IMR-90 (cell line): ENCODE measurements at regions not wholly inside any gene's neighbourhood (a gene's known extent, or its start where the extent isn't known, plus 50 kb on each side); places are given as distances from the start of the nearest gene placed in this dataset.

Source experiments
- ATAC-seq: fragments of 200-7000 bp; cut with Tn5 transposase; 2 replicates; pipeline ENCODE4 v1.9.1; 2020; ENCODE audit warnings: low read depth, mild to moderate bottlenecking, moderate library complexity
- BruUV-seq: library from RNA; stranded (reverse); fragments of 400-500 nt; replicated peaks from 2 replicates; lab custom pipeline; 2021; lab: Mats Ljungman, UMichigan
- CTCF ChIA-PET: fragments of 300-600 bp; formaldehyde crosslinking; extraction: SDS; loops from one replicate; lab custom pipeline; 2021; ENCODE audit warnings: antibody characterized with exemption; lab: Yijun Ruan, JAX
- POLR2A ChIA-PET: fragments of 300-600 bp; sonication (Branson Sonifier 250); formaldehyde crosslinking; loops from one replicate; lab custom pipeline; 2022; ENCODE audit warnings: antibody characterized with exemption; ENCODE audit not compliant: unreplicated experiment; lab: Charles Lee
- DNase-seq: peaks from one replicate; pipeline ENCODE4 v3.0.0; 2013
- H2AFZ ChIP-seq: replicated peaks from 2 replicates; pipeline ENCODE3; 2013; ENCODE audit warnings: low read length, mild to moderate bottlenecking; ENCODE audit not compliant: poor library complexity
- H2AK5ac ChIP-seq: 2 replicates; pipeline ENCODE4 v1.6.1; 2013; ENCODE audit warnings: low read depth, low read length, inconsistent platforms
- H2AK9ac ChIP-seq: replicated peaks from 2 replicates; pipeline ENCODE3; 2013; ENCODE audit warnings: mild to moderate bottlenecking, low read depth, low read length, moderate library complexity; ENCODE audit not compliant: poor library complexity
- H2BK120ac ChIP-seq: 2 replicates; pipeline ENCODE4 v1.6.1; 2013; ENCODE audit warnings: low read depth, low read length, inconsistent platforms
- H2BK15ac ChIP-seq: 3 replicates; pipeline ENCODE4 v1.6.1; 2013; ENCODE audit warnings: low read depth, low read length, inconsistent platforms
- H2BK20ac ChIP-seq: 2 replicates; pipeline ENCODE4 v1.6.1; 2013; ENCODE audit warnings: low read depth, mild to moderate bottlenecking, inconsistent platforms, low read length, moderate library complexity
- H2BK5ac ChIP-seq: 2 replicates; pipeline ENCODE4 v1.6.1; 2013; ENCODE audit warnings: mild to moderate bottlenecking, low read depth, low read length, inconsistent platforms; ENCODE audit not compliant: poor library complexity, severe bottlenecking
- H3K14ac ChIP-seq: replicated peaks from 2 replicates; pipeline ENCODE4 v1.6.1; 2013; ENCODE audit warnings: low read depth, low read length, inconsistent platforms
- H3K18ac ChIP-seq: 2 replicates; pipeline ENCODE4 v1.6.1; 2013; ENCODE audit warnings: low read depth, low read length, control low read depth
- H3K23ac ChIP-seq: 2 replicates; pipeline ENCODE4 v1.6.1; 2013; ENCODE audit warnings: low read depth, low read length, inconsistent platforms
- H3K27ac ChIP-seq: 2 replicates; pipeline ENCODE4 v1.5.1; 2013; ENCODE audit warnings: mild to moderate bottlenecking, control low read depth, low read length; ENCODE audit not compliant: insufficient read depth
- H3K27me3 ChIP-seq: 2 replicates; pipeline ENCODE4 v1.6.1; 2013; ENCODE audit warnings: low read length; ENCODE audit not compliant: control insufficient read depth, insufficient read depth
- H3K36me3 ChIP-seq: 2 replicates; pipeline ENCODE4 v1.6.1; 2013; ENCODE audit warnings: low read length, mixed read lengths; ENCODE audit not compliant: control insufficient read depth, insufficient read depth
- H3K4ac ChIP-seq: 2 replicates; pipeline ENCODE4 v1.6.1; 2013; ENCODE audit warnings: low read depth, low read length, inconsistent platforms
- H3K4me1 ChIP-seq: 2 replicates; pipeline ENCODE4 v1.6.1; 2013; ENCODE audit warnings: low read length, mixed read lengths; ENCODE audit not compliant: control insufficient read depth, insufficient read depth
- H3K4me2 ChIP-seq: 2 replicates; pipeline ENCODE4 v1.6.1; 2013; ENCODE audit warnings: low read depth, mild to moderate bottlenecking, control low read depth, low read length, moderate library complexity
- H3K4me3 ChIP-seq: 2 replicates; pipeline ENCODE4 v1.5.1; 2013; ENCODE audit warnings: low read depth, mild to moderate bottlenecking, control low read depth, low read length, moderate library complexity; ENCODE audit not compliant: insufficient read depth
- H3K56ac ChIP-seq: 2 replicates; pipeline ENCODE4 v1.6.1; 2013; ENCODE audit warnings: low read length, inconsistent platforms; ENCODE audit not compliant: insufficient read depth; ENCODE audit errors: extremely low read depth
- H3K79me1 ChIP-seq, 2 experiments: 2 replicates each; pipeline ENCODE4 v1.6.1; 2013; ENCODE audit warnings: low read length in 2 of 2, inconsistent platforms in 1 of 2, low read depth in 1 of 2
- H3K9ac ChIP-seq: 2 replicates; pipeline ENCODE4 v1.6.1; 2013; ENCODE audit warnings: low read depth, low read length, control low read depth
- H3K9me1 ChIP-seq: 2 replicates; pipeline ENCODE4 v1.6.1; 2013; ENCODE audit warnings: low read length, inconsistent platforms; ENCODE audit not compliant: insufficient read depth
- H3K9me3 ChIP-seq: 2 replicates; pipeline ENCODE4 v1.6.1; 2013; ENCODE audit warnings: low read length; ENCODE audit not compliant: control insufficient read depth, insufficient read depth
- H4K20me1 ChIP-seq: 2 replicates; pipeline ENCODE4 v1.6.1; 2013; ENCODE audit warnings: low read length, inconsistent platforms; ENCODE audit not compliant: insufficient read depth
- H4K5ac ChIP-seq: 2 replicates; pipeline ENCODE4 v1.6.1; 2013; ENCODE audit warnings: mild to moderate bottlenecking, low read depth, low read length, control low read depth
- H4K8ac ChIP-seq, 2 experiments: 2 replicates each; pipeline ENCODE4 v1.6.1; 2013; ENCODE audit warnings: low read depth in 2 of 2, low read length in 2 of 2, control low read depth in 1 of 2, inconsistent platforms in 1 of 2
- H4K91ac ChIP-seq: 2 replicates; pipeline ENCODE4 v1.6.1; 2013; ENCODE audit warnings: low read depth, low read length, inconsistent platforms; ENCODE audit not compliant: insufficient read depth
- CEBPB ChIP-seq: IDR thresholded peaks from 2 replicates; pipeline ENCODE4 v1.6.1; 2012; ENCODE audit warnings: low read depth, low read length, improper control_type of control experiment
- CHD1 ChIP-seq: IDR thresholded peaks from 2 replicates; pipeline ENCODE4 v1.6.1; 2012; ENCODE audit warnings: low read depth, low read length, improper control_type of control experiment
- NFE2L2 ChIP-seq: fragments of 150-350 bp; IDR thresholded peaks from 2 replicates; pipeline ENCODE4 v1.6.1; 2016; ENCODE audit warnings: low read depth, mild to moderate bottlenecking, low read length
- RAD21 ChIP-seq: IDR thresholded peaks from 2 replicates; pipeline ENCODE4 v1.6.1; 2012; ENCODE audit warnings: low read length, improper control_type of control experiment
- SMC3 ChIP-seq: fragments of 150-350 bp; IDR thresholded peaks from 2 replicates; pipeline ENCODE4 v1.6.1; 2016; ENCODE audit warnings: low read depth, mild to moderate bottlenecking, antibody characterized with exemption, low read length, moderate library complexity
- WGBS, 2 experiments: methylation state at CpG; one replicate each; pipeline versions ENCODE4 v1.1.5 to v1.1.7; 2013; ENCODE audit warnings: missing lambda C conversion rate in 2 of 2; ENCODE audit not compliant: insufficient read length in 1 of 2; ENCODE audit errors: extremely low coverage in 2 of 2; 5-methylcytosine and 5-hydroxymethylcytosine counted together
- dilution Hi-C: fragments of 300-500 bp; cut with HindIII; formaldehyde crosslinking; loops from one replicate; pipeline ENCODE4 v1.14.3; 2018; ENCODE audit warnings: low sequenced_read_pairs; ENCODE audit not compliant: unreplicated experiment
- in situ Hi-C: fragments of 300-500 bp; cut with MboI; formaldehyde crosslinking; loops from 3 replicates; pipeline ENCODE4 v1.14.3; 2019; ENCODE audit warnings: low sequenced_read_pairs, inconsistent platforms, mixed read lengths
- intact Hi-C: fragments of 100-400 bp; cut with micrococcal nuclease; formaldehyde crosslinking; loops from 2 replicates; pipeline ENCODE4 v1.10.0; 2022
- TF ChIP-seq, protein P1 (sequence below): fragments of 150-350 bp; IDR thresholded peaks from 2 replicates; pipeline ENCODE4 v1.6.1; 2016; ENCODE audit warnings: low read depth, mild to moderate bottlenecking, low read length, moderate library complexity, borderline replicate concordance

DNA sequence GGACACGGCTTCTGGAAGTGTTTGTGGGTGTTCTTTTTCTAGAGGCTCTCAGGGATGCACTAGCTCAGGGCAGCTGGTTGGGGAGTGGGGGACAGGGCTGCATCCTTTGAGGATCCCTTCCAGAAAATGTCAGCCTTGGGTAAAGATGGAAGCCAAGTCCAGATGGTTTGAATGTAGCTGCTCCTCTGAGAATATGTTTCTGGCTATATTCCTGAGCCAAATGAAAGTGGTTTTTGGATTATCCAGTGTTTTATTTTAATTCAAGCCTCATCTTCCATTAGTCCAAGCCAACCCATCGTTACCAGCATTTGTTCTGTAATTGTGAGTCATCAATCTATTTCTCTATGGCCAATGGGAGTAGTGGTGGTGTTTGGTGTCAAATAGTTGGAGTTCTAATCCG lies 70.4 kb downstream of the SPRY4 start:
- no peak overlapping the region for H2AFZ ChIP-seq
- dilution Hi-C loops (no loop called here), in situ Hi-C loops (no loop called here)

More for the DNA sequence above, 70.4 kb downstream of the SPRY4 start:
- DNase-seq = no peak
- CTCF ChIA-PET = interaction anchor here (0.7 kb wide), 1 partner anchor 9 kb away, joined by 3 read pairs; no protein-coding TSS in a partner anchor
- Histone ChIP-seq H4K91ac (no peak overlapping the region), H3K23ac (no peak overlapping the region), H3K36me3 (no peaks in the 10 kb centered on the region), H3K9me3 (peaks cover 4% of the 10 kb centered on the region), H2BK120ac (no peak overlapping the region), H2AK9ac (no peak overlapping the region), H3K27ac (no peak overlapping the region), H4K5ac (no peak overlapping the region), H3K56ac (no peak overlapping the region), H3K4ac (no peak overlapping the region), H4K8ac (no peak overlapping the region), H3K18ac (no peak overlapping the region), H2BK20ac (no peak overlapping the region), H2AK5ac (no peak overlapping the region), H3K4me2 (no peak overlapping the region), H3K14ac (no peak overlapping the region), H2BK5ac (no peak overlapping the region), H3K4me3 (no peak overlapping the region), H3K9me1 (no peaks in the 10 kb centered on the region), H3K79me1 (no peaks in the 10 kb centered on the region), H3K27me3 (no peaks in the 10 kb centered on the region), H3K9ac (no peak overlapping the region), H3K4me1 (peaks cover 4% of the 10 kb centered on the region; the same call in 1 of the 2 replicates), H2BK15ac (no peak overlapping the region), H4K20me1 (no peaks in the 10 kb centered on the region)
- no CpG with 5 or more reads among the region's 3 CpGs for WGBS, 2 experiments
- POLR2A ChIA-PET = no interaction called here
- no TSS peak for BruUV-seq
- intact Hi-C loops = no loop called here
- ATAC-seq = no peak
- TF ChIP-seq CEBPB (no peak), NFE2L2 (no peak), SMC3 (no peak), CHD1 (no peak), RAD21 (no peak)
- TF ChIP-seq, protein P1, sequence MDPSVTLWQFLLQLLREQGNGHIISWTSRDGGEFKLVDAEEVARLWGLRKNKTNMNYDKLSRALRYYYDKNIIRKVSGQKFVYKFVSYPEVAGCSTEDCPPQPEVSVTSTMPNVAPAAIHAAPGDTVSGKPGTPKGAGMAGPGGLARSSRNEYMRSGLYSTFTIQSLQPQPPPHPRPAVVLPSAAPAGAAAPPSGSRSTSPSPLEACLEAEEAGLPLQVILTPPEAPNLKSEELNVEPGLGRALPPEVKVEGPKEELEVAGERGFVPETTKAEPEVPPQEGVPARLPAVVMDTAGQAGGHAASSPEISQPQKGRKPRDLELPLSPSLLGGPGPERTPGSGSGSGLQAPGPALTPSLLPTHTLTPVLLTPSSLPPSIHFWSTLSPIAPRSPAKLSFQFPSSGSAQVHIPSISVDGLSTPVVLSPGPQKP = no peak
